GM18858 (cell line): ENCODE measurements at regions not wholly inside any gene's neighbourhood (a gene's known extent, or its start where the extent isn't known, plus 50 kb on each side); places are given as distances from the start of the nearest gene placed in this dataset.

ENCODE experiments used
- ATAC-seq: cut with Tn5 transposase; IDR thresholded peaks from one replicate; pipeline ENCODE4 v1.9.1; 2021; ENCODE audit not compliant: unreplicated experiment

DNA sequence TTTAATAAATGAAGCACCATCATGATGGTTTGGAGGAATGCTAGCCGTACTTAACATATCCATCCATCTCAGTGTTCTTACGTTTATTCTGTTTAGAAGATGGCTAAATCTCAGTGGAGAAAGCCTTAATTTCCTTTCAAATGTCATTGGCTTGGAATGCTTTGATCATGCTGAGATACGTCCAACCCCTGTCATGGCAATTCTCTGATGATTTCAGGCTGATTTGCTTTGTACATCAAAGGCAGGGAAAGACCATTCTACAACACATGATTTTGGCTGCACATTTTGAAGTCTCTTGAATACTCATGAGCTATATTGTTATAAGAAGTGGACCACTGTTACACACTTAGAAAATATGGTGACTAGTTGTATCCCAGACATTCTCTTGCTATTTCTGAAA lies 1048.4 kb downstream of the MAT2B start:
- ATAC-seq, result no peak

DNA sequence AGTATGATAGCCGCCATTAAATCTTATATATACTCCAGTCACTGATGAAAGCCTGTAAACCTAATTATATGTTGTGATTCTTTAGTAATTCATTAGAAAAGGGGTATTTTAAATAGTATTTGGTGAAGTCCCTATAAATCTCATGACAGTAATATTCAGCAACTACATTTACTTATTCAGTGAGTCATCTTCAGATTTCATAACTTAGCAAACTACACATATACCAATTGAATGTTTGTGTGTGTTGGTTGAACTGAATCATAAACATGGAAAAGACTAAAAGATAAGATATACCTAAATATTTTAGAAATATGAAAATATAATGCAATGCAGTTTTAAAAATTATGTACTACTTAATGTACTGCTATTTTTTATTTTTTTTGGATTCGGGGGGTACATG lies 1050.4 kb downstream of the MAT2B start:
- ATAC-seq, result no peak

DNA sequence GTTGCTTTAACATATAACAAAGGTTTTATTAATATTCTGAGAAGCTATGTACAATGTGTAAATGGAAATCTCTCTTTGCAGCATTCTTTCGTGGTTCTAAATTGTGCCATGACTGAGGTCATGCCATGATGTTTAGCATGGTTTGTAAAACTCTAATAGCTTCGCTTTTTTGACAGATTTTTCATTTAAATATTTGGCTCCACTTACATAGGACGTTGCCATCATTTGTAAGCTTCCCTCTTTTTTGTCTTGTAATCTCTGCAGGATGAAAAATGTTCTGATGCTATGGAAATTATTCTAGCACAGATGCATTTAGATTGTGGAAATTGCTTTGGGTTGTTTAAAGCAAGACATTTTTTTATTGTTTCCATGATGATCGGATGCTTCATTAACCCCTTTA lies 1054.8 kb downstream of the MAT2B start:
- ATAC-seq, result no peak

DNA sequence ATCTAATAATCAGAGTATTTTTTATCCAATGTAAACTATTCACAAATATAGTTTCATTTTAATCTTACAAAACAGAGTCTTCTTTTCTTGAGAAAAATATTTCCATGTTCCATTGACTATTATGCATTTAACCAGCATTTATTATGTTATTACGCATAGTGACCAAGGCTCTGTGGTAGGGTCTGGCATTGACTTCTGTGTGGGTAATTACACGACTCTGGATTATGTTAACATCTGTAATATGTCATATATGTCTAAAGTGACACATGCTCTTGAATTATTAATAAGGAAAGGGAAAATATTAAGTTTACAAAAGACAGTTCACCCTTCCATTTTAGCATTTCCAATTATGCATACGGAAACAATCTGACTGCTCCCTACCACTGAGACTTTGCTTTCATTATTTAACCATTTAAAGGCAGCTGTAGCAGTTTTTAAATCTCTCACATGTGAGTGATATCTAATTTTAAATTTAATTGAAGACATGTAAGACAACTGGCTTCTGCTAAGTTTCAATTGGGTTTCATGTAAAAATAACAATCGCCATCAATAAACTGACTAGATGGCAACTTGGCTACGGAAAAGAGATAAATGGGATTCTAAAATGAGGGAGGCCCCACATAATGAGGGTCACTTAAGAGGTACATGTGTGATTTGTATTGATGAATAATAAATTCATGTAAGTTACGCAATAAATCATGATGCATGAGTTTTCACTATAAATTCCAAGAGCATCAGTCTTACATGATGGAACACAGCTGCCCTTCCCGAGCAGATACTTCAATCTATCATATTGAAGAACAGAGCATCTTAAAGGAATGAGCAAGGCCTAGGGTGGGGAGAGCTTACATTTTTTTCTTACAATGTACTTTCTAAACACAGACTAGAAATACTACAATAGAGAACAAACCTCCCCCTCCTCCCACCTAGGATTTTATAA lies 1056.8 kb downstream of the MAT2B start:
- no peak for ATAC-seq

DNA sequence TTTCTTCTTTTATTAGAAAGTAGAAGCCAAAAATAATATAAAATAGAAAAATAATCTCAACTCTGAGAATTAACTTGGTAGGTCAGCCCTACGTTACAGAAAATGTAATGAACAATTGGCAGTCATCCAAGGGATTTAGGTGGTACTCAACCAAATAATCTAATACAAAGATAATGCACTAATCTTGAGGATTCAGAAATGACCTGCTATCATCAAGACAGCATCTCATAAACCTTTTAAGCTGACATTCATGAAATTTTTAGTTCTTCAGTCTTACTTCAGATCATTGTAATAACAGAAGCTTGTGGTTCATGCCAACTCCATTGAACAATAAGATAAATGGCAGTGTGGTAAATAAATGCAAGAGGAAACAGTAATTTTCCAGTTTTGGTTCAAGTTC lies 1058.0 kb downstream of the MAT2B start:
- no peak for ATAC-seq

DNA sequence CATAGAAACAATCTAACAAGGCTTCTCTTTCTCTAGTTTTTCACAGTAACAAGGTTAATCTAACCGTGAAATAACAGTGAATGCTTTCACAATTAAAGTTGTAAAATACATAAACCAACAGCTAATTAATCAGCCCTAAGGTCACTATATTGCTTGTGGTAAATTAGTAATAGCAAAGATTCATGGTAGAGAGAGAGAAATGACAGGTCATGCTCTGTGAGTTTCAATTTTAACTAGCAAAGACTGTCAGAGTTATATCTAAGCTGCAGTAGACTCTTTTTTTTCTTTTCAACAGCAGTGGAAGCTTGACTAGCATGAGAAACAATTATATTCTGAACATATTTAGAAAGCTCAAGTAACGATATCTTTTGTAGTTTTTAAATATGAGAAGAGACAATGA lies 1068.0 kb downstream of the MAT2B start:
- no peak for ATAC-seq

DNA sequence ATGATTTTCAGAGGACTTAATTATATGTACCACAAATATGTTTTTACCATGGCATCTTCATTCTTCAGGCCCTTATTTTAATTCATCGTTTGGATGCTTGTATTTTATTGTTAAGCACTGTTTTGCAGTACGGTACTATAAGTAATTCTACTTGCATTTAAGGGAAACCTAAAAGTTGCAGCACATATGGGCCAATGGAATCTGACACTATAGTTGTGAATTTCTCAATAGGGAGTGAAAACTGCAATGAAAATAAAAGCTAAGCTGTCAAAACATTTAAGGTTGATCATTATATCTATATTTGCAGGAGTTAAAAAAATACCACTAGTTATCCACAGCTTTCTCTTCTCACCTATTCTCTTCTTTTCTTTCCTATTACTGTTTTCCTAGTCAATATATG lies 1071.8 kb downstream of the MAT2B start:
- ATAC-seq, result no peak

DNA sequence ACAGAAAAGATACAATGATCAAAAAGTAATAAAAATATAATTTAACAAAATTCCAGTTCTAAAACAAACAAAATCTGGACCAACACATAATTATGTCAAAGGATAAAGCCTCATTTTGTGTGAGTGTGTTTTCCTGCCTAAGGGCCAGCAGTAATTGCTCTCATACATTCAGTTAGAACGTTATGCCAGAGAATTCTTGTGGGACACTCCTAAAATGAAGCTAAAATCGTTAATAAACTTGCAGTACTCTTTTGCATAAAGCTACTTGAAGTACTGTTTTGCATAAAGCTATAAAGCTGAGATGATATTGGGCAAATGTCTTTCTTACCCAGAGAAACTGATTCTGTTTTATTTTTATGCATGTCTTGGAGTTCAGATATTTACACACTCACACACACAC lies 1072.3 kb downstream of the MAT2B start:
- ATAC-seq, result no peak

DNA sequence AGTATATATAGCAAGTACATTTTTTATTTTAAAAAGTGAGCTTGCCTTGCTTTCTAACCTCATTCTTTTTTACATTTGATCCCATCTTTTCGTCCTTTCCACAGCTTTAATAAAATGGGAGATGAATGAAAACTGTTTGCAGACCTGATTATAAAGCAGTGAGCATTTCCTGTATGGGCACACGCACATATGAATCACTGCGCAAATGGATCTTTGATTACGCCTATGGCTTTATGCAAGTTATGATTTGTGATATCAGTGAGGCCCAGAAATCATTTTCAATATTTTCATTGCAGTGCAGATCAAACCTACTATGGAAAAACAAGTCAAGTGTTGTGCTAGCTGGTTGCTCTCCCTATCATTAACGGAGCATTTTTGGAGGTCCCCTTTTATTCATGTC lies 1073.0 kb downstream of the MAT2B start:
- ATAC-seq, result no peak

DNA sequence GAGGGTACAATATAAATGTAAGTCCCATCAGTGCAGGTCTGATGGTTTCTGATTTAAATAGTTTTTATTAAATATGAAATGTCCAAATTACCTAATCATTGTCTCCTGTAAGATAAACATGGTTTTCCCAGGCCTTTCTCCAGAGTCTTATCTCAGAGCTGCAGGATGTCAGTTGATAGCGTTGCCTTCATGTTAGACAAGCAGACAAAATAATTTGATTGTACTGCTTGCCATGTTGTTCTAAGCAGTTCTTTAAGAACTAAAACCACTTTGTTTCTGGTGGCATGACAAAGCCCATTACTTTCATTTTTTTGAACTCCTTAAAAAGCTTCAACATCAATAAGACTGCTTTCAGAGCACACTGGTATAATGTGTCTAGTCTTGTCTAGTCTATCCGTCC lies 1073.5 kb downstream of the MAT2B start:
- ATAC-seq, result no peak

DNA sequence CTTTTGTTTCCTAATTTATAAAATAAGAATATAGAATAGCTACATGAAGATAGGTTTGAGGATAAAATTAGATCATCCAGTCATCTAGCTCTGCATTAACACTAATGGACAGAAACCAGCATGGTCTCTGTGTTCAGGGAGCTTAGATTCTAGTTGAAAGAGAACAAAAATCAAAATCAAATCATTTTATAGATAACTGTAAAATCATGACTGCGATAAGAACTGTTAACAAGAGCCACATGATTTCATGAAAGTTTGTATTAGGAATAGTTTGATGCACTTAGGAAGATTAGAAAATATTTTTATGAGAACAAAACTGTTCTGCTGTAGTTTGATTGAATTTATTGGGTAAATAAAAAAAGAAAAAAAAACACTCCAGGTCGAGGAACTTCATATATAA lies 1074.7 kb downstream of the MAT2B start:
- ATAC-seq, result no peak

DNA sequence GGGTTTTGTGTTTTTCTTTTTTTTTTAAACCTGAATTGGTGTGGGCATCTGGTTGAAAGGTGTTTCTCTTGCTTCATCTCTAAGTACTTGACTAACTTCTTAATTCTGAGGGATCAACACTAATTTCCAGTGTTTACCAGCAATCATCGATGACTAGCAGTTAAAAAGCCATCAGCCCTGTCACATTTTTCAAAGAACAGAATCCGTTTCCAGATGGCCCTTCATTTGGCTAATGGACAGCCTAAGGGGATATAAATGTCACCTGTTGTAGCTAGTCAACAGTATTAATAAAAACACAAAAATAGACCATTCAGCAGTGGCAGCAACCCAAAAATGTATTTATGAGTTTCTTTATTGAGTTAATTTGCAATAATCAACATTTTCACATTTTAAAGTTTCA lies 1076.5 kb downstream of the MAT2B start:
- ATAC-seq, result no peak

DNA sequence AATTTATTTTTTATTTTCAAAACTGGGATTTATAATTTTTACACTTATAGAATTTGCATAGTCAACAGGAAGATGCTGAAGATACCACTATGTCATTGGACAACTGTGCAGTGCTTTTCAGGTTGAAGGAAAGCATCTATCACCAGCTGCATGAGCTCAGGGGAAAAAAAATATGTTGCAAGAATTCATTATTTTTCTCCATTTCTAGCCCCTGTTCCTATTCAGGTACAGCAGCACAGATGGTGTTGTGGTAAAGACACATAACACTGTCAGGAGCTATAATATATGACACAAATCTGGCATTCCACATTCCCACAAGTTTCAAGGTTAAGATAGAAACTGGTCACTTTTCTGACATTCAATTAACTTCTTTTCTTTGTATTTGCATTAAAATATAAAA lies 1088.6 kb downstream of the MAT2B start:
- ATAC-seq, result no peak

DNA sequence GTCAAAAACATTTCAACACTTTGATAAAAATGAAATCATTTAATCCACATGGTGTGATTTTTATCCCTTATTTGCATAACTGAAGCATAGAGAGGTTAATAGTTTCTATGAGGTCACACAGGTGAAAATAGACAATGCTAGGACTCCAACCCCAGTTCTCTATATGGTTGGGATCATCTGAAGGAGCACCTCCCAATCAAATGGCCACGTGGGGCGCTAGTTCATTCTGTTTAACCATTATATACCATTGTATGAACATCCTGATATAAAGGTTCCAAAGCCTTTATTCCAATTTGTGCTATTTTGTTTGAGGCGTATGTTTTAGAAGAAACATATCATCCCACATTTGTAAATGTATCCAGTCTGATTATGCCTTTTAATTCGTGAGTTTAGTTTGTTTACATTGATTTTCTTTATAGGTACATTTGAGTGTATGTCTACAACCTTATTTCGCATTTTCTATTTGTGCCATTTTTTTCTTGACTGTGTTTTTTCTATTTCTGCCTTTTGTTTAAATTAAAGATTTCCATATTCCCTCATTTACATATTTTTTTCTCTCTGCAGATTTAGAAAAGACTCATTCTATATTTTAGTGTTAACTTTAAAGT lies 1092.0 kb downstream of the MAT2B start:
- peak; percentile 84 for ATAC-seq

DNA sequence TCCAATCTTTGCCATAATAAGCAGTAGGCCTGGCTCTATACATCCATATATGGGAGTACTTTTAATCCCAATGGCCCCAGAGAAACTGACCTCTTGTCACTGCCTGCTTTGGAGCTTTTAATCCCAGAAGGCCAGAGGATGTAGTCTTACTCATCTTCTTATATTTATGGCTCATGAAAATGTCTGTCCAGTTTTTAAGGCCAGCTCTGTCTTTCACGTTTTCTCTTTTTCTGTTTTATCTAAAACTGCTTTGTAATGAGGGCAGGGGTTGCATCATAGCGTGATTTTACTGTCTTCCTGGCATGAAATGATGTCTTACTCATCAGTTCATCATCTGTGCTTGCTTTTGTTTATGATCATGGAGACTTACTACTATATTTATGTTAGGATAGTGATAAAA lies 1094.9 kb downstream of the MAT2B start:
- ATAC-seq, result no peak

DNA sequence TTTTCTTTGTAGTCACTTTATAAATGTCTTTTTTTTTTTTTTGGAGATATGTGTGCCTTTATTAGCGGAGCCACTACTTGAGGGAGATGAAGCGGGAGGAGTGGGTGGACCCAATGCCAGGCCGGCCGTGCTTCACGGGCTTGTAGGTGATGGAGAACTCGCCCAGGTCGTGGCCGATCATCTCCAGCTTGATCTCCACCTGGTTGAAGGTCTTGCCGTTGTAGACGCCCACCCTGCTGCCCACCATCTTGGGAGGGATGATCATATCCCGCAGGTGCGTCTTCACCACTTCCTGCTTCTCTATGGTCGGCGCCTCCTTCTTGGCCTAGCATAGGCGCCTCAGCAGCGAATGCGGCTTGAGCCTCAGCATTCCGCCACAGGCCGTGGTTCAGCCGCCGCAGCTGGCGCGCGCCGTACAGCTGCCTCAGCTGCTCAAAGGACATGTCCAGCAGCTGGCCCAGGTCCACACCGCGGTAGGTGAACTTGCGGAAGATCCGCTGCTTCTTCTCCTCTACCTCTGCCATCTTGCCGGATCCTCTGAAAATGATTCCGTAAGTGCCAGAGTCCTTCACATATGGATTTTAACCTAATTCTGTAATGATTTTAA lies 1095.6 kb downstream of the MAT2B start:
- ATAC-seq, result no peak

DNA sequence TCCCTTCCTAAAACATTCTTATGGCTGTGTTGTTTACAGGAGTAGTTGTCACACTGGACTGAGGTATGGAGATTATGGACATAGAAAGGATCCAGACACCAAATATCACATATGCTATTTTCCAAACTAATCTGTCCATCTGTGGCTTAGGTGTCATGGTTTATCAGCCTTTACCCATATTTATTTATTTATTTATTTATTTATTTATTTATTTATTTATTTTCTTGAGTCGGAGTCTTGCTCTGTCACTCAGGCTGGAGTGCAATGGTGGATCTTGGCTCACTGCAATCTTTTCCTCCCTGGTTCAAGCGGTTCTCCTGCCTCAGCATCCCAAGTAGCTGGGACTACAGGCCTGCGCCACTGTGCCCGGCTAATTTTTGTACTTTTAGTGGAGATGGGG lies 1103.1 kb downstream of the MAT2B start:
- ATAC-seq, result no peak

DNA sequence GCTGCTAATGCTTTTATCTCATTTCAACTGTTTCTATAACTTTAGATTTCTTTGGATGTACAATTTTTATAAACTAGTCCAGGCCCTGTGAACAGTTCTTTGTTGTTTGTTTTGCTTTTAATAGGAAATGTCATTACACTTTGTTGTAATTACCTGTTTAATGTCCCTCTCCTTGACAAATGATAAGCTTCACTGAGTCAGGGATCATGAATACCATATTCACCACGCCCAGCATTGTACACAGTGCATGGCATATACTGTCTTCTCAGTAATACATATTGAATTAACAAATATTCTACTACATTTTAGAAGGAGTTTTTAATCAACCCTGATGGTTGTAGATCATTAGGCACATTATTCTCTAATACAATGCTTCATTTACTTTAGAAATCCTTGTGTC lies 1105.0 kb downstream of the MAT2B start:
- no peak for ATAC-seq

DNA sequence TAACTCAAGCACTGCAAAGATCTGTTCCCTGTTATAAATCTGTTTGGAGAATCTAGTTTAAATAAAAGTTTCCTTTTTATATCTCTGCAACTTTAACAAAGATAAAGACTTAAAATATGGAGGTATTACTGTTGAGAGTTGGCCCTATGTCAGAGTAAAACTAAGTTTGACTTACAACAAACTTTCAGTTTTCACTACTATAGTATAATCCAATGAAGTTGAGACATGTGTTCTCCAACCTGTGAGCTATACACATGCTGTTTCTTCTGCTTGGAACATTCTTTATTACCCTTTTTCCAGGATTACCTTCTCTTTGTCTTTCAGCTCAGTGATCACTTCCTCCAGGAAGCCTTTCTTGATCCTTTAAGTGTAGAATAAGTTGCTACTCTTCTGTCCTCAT lies 1109.3 kb downstream of the MAT2B start:
- no peak for ATAC-seq

DNA sequence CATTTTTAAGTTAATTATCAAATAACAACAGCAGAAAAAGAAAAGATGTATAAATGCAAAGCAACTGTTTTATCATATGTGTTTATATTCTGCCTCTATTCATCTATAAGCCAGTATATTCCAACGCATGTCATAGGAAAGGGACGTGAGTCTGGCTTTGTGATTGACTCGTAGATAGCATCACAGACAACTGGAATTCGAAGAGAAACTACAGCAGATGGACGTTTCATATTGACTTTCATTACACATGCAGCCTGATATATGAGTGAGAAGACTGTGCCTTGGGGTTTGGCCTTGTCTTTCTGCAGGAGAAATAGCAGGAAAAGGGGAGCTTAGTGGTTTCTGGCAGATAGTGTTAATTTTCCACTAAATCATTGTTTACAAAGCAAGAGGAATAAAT lies 1111.9 kb downstream of the MAT2B start:
- no peak for ATAC-seq

DNA sequence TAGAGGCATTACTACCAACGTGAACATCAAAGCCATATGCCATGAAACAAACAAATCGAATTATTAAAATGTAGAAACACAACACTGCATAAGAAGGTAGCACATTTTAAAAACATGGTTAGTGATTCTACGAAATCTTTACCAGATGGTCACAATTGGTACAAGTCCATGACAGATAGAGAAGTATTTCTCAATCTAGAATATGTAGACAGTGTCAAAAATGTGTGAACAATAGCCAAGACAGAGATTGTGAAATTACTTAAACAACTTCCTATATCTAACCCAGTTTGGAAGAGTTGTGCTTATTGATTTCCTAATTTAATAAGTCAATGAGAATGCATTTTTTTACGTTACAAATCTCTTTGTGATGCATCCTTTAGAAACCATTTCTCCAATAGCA lies 1121.6 kb downstream of the MAT2B start:
- ATAC-seq, result no peak

DNA sequence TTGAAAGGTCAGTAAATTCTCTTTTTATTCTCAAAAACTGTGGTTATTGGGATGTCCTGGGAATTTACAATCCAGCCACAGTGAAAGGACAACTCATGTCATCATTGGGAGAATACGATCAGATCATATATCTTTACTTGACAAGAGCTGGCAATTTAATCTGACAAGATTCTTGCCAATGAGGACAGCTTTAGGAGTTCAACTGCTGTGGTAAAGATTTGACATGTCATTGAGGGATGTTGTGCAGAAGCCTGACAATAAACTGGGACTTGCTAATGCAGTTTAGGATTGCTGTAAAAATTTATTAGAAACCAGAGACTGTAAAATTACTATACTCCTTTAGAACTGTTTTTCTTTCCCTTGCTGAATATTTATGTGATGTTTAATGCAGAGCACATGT lies 1131.0 kb downstream of the MAT2B start:
- ATAC-seq, result no peak
